Spleen (tissue), 7 donors: ENCODE measurements at regions not wholly inside any gene's neighbourhood (a gene's known extent, or its start where the extent isn't known, plus 50 kb on each side); places are given as distances from the start of the nearest gene placed in this dataset.

ENCODE experiments used
- POLR2A ChIP-seq, 3 donors: fragments of 450-650 bp; IDR thresholded peaks; one replicate each; pipeline ENCODE4 v1.5.1; 2017; ENCODE audit warnings: antibody characterized with exemption in 3 of 3, mild to moderate bottlenecking in 1 of 3
- POLR2AphosphoS5 ChIP-seq, 3 donors: sonication (generic); formaldehyde crosslinking; IDR thresholded peaks; one replicate each; pipeline ENCODE4 v1.5.1; 2017; ENCODE audit warnings: antibody characterized with exemption in 3 of 3
- TF ChIP-seq, protein P1 (sequence below), 11 experiments: fragments of 200-600 bp in 7 of 11; fragments of 450-650 bp in 4 of 11; sonication (generic) in 4 of 11; IDR thresholded peaks in 8 of 11; conservative IDR thresholded peaks in 3 of 11; 1 replicate in 7 of 11; 2 replicates in 4 of 11; pipeline versions ENCODE4 v1.4.0 to v1.8.0; 2016 to 2021; ENCODE audit warnings: antibody characterized with exemption in 11 of 11, inconsistent platforms in 4 of 11, mild to moderate bottlenecking in 1 of 11
- donor health status: DM: no; HTN: no; CAD: no; lungs with moderate emphysema.
- donor health status: DM: no; HTN: no; CAD: no.
- donor health status: DM: no; HTN: no; CAD: no.

- TF ChIP-seq, protein P1, sequence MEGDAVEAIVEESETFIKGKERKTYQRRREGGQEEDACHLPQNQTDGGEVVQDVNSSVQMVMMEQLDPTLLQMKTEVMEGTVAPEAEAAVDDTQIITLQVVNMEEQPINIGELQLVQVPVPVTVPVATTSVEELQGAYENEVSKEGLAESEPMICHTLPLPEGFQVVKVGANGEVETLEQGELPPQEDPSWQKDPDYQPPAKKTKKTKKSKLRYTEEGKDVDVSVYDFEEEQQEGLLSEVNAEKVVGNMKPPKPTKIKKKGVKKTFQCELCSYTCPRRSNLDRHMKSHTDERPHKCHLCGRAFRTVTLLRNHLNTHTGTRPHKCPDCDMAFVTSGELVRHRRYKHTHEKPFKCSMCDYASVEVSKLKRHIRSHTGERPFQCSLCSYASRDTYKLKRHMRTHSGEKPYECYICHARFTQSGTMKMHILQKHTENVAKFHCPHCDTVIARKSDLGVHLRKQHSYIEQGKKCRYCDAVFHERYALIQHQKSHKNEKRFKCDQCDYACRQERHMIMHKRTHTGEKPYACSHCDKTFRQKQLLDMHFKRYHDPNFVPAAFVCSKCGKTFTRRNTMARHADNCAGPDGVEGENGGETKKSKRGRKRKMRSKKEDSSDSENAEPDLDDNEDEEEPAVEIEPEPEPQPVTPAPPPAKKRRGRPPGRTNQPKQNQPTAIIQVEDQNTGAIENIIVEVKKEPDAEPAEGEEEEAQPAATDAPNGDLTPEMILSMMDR (IDR thresholded peaks at IDR 0.05 in 8 of 11, conservative IDR thresholded peaks at IDR 0.05 in 3 of 11), result no peak
- no peak for TF ChIP-seq POLR2A (IDR thresholded peaks at IDR 0.05)
- TF ChIP-seq POLR2AphosphoS5 (IDR thresholded peaks at IDR 0.05), result no peak
Measured at GRCh38 chr14:27845241-27845850, 921.2 kb upstream of the FOXG1 start.
